GM20000 (cell line): ENCODE measurements at regions not wholly inside any gene's neighbourhood (a gene's known extent, or its start where the extent isn't known, plus 50 kb on each side); places are given as distances from the start of the nearest gene placed in this dataset.

Source experiments
- DNase-seq: peaks from one replicate; pipeline ENCODE4 v3.0.0; 2012; ENCODE audit warnings: low spot score
- CTCF ChIP-seq: IDR thresholded peaks from 2 replicates; pipeline ENCODE4 v1.5.1; 2012; ENCODE audit warnings: mild to moderate bottlenecking, control low read depth; ENCODE audit errors: extremely low read depth, missing control alignments

- DNase-seq = no peak
- no peak for TF ChIP-seq CTCF
Observed at GRCh38 chr2:16035747-16036745, 95.7 kb downstream of the MYCN start.

GRCh38 chr2:16034975-16035746, 94.8 kb downstream of the MYCN start:
- no peak for DNase-seq
- TF ChIP-seq CTCF = no peak

- TF ChIP-seq CTCF = no peak
- DNase-seq = no peak
Observed at GRCh38 chr2:16034151-16034974, 94.0 kb downstream of the MYCN start.

GRCh38 chr2:16033032-16033293, 92.6 kb downstream of the MYCN start:
- DNase-seq = no peak
- no peak for TF ChIP-seq CTCF

GRCh38 chr2:16032282-16033031, 92.1 kb downstream of the MYCN start:
- DNase-seq = no peak
- no peak for TF ChIP-seq CTCF

GRCh38 chr2:16031848-16032159, 91.5 kb downstream of the MYCN start:
- no peak for TF ChIP-seq CTCF
- no peak for DNase-seq
